Activated B cell treated with CpG ODN at 0.5 μM for 24 hours (primary cell): ENCODE measurements at regions not wholly inside any gene's neighbourhood (a gene's known extent, or its start where the extent isn't known, plus 50 kb on each side); places are given as distances from the start of the nearest gene placed in this dataset.

ENCODE experiments used
- ATAC-seq: fragments of 200-7000 bp; cut with Tn5 transposase; one replicate; pipeline ENCODE4 v1.10.0; 2021; ENCODE audit warnings: low read depth, mild to moderate bottlenecking, moderate library complexity
- CTCF ChIA-PET: fragments of 350-600 bp; sonication (Branson Sonifier 250); formaldehyde crosslinking; loops from one replicate; lab custom pipeline; 2021; ENCODE audit warnings: antibody characterized with exemption; lab: Charles Lee
- POLR2A ChIA-PET: fragments of 350-600 bp; sonication (Branson Sonifier 250); formaldehyde crosslinking; loops from one replicate; lab custom pipeline; 2021; ENCODE audit warnings: antibody characterized with exemption; lab: Charles Lee
- DNase-seq: peaks from one replicate; pipeline ENCODE4 v3.0.0; 2022
- H3K27ac Mint-ChIP-seq: one replicate; pipeline ENCODE4 v1.8.0; 2020; ENCODE audit warnings: mixed read lengths
- H3K27me3 Mint-ChIP-seq: one replicate; pipeline ENCODE4 v1.8.0; 2021; ENCODE audit warnings: mixed read lengths
- H3K36me3 Mint-ChIP-seq: one replicate; pipeline ENCODE4 v1.8.0; 2021; ENCODE audit warnings: low read depth, mixed read lengths
- H3K4me1 Mint-ChIP-seq: one replicate; pipeline ENCODE4 v1.8.0; 2021; ENCODE audit warnings: mixed read lengths
- H3K4me3 Mint-ChIP-seq: one replicate; pipeline ENCODE4 v1.8.0; 2020; ENCODE audit warnings: mild to moderate bottlenecking, mixed read lengths
- H3K9me3 Mint-ChIP-seq: one replicate; pipeline ENCODE4 v1.8.0; 2020; ENCODE audit warnings: mixed read lengths
- CTCF ChIP-seq: fragments of 200-600 bp; IDR thresholded peaks from one replicate; pipeline ENCODE4 v1.8.0; 2022; ENCODE audit warnings: antibody characterized with exemption, mild to moderate bottlenecking
- intact Hi-C: fragments of 100-400 bp; cut with micrococcal nuclease; formaldehyde crosslinking; loops from one replicate; pipeline ENCODE4 v1.15.1; 2024

DNA sequence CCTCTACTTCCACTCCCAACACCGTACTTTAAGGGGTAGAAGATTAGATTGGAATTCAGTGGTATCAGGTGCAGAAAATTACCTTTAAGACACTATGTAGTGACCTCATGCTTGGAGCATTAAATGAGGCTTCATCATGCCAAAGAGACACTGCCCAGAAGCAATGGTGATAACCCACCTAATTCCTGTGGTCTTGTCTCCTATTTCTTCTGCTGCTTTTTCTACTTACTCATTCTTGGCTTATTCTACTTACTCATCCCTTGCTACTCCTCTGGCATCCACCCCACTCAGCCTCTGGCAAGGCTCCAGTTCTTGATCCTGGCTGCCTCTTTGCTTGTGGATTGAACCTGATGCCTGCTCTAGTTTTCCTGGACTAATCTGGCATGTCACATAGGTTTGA, 62.3 kb upstream of the ADAMTS3 start:
- Mint-ChIP-seq H3K27ac (no peak overlapping the region), H3K9me3 (peaks cover 2% of the 10 kb centered on the region), H3K4me3 (no peak overlapping the region), H3K36me3 (no peaks in the 10 kb centered on the region), H3K27me3 (no peaks in the 10 kb centered on the region), H3K4me1 (no peaks in the 10 kb centered on the region)
- ATAC-seq (no peak), DNase-seq (no peak)
- ChIA-PET POLR2A (no interaction called here), CTCF (no interaction called here)
- intact Hi-C loops: no loop called here
- no peak for TF ChIP-seq CTCF

- Mint-ChIP-seq H3K4me3 (no peak overlapping the region), H3K27me3 (no peaks in the 10 kb centered on the region), H3K27ac (no peak overlapping the region), H3K36me3 (no peaks in the 10 kb centered on the region), H3K4me1 (no peaks in the 10 kb centered on the region), H3K9me3 (peaks cover 1% of the 10 kb centered on the region)
- no peak for DNase-seq
- intact Hi-C loops: no loop called here
- ChIA-PET POLR2A (no interaction called here), CTCF (no interaction called here)
- no peak for ATAC-seq
- TF ChIP-seq CTCF: no peak
Measured at GRCh38 chr4:72629540-72629939, 60.5 kb upstream of the ADAMTS3 start.

- no peak for ATAC-seq
- intact Hi-C loops: no loop called here
- H3K4me1 Mint-ChIP-seq: no peaks in the 10 kb centered on the region
- ChIA-PET CTCF (interaction anchor here (0.5 kb wide), 1 partner anchor 18 kb away, joined by 3 read pairs; no protein-coding TSS in a partner anchor), POLR2A (no interaction called here)
- DNase-seq: no peak
- H3K36me3 Mint-ChIP-seq: no peaks in the 10 kb centered on the region
- no peaks in the 10 kb centered on the region for H3K9me3 Mint-ChIP-seq
- H3K27me3 Mint-ChIP-seq: no peaks in the 10 kb centered on the region
- H3K27ac Mint-ChIP-seq: no peak overlapping the region
- TF ChIP-seq CTCF: no peak
- no peak overlapping the region for H3K4me3 Mint-ChIP-seq
Measured at GRCh38 chr4:72627723-72628122, 58.7 kb upstream of the ADAMTS3 start.
